Upper lobe of left lung (tissue), 6 donors: ENCODE measurements at regions not wholly inside any gene's neighbourhood (a gene's known extent, or its start where the extent isn't known, plus 50 kb on each side); places are given as distances from the start of the nearest gene placed in this dataset.
"Not testable (repeated sequence)": the region's sequence is repeated elsewhere in the genome, so short reads cannot be mapped to it uniquely, and the experiment has no call there.

Experiments
- ATAC-seq, 2 donors: fragments of 200-7000 bp; cut with Tn5 transposase; one replicate each; pipeline ENCODE4 v1.9.1; 2022; ENCODE audit warnings: mild to moderate bottlenecking in 2 of 2, moderate library complexity in 2 of 2; ENCODE audit not compliant: low FRiP score in 2 of 2
- DNase-seq, 2 donors: peaks; one replicate each; pipeline ENCODE4 v3.0.0-alpha.2; 2019 to 2020
- H3K27ac ChIP-seq, 4 donors: fragments of 200-600 bp; sonication (generic); one replicate each; pipeline ENCODE4 v1.5.1; 2016 to 2019
- H3K27me3 ChIP-seq, 4 donors: fragments of 200-600 bp; sonication (generic); one replicate each; pipeline ENCODE4 v1.5.1; 2017 to 2019
- H3K36me3 ChIP-seq, 4 donors: fragments of 200-600 bp; sonication (generic); one replicate each; pipeline ENCODE4 v1.5.1; 2016 to 2019
- H3K4me1 ChIP-seq, 4 donors: fragments of 200-600 bp; sonication (generic); one replicate each; pipeline ENCODE4 v1.5.1; 2018 to 2019
- H3K4me3 ChIP-seq, 4 donors: fragments of 200-600 bp; sonication (generic); one replicate each; pipeline ENCODE4 v1.5.1; 2017 to 2019; ENCODE audit warnings: mild to moderate bottlenecking in 2 of 4, moderate library complexity in 1 of 4
- H3K9me3 ChIP-seq, 4 donors: fragments of 200-600 bp; sonication (generic); one replicate each; pipeline ENCODE4 v1.5.1; 2018 to 2019
- CTCF ChIP-seq, 6 experiments: fragments of 450-650 bp in 4 of 6; fragments of 200-600 bp in 2 of 6; sonication (generic) in 2 of 6; IDR thresholded peaks; one replicate each; pipeline ENCODE4 v1.5.1; 2016 to 2019; ENCODE audit warnings: antibody characterized with exemption in 6 of 6
- EP300 ChIP-seq, 4 donors: sonication (generic); formaldehyde crosslinking; IDR thresholded peaks; one replicate each; pipeline ENCODE4 v1.5.1; 2017; ENCODE audit warnings: antibody characterized with exemption in 4 of 4, control low read depth in 2 of 4
- POLR2A ChIP-seq, 4 donors: fragments of 450-650 bp; IDR thresholded peaks; one replicate each; pipeline ENCODE4 v1.5.1; 2016 to 2017; ENCODE audit warnings: antibody characterized with exemption in 4 of 4, mild to moderate bottlenecking in 2 of 4
- POLR2AphosphoS5 ChIP-seq, 2 donors: sonication (generic); formaldehyde crosslinking; IDR thresholded peaks; one replicate each; pipeline ENCODE4 v1.5.1; 2017; ENCODE audit warnings: antibody characterized with exemption in 2 of 2
- WGBS, 2 donors: methylation state at CpG; one replicate each; pipeline ENCODE4 v1.1.5; 2017 to 2018; 5-methylcytosine and 5-hydroxymethylcytosine counted together
- donor health status: DM: no; HTN: no; CAD: no; lungs with moderate emphysema.
- donor health status: DM: no; HTN: yes; CAD: no; lungs with severe emphysema.

GRCh38 chr10:131554821-131555220 lies 243.3 kb upstream of the TCERG1L start:
- DNase-seq (peak in 1 of 2 donors; percentile 28), ATAC-seq (no peak)
- TF ChIP-seq CTCF (IDR thresholded peaks at IDR 0.05) (no peak), EP300 (IDR thresholded peaks at IDR 0.05) (no peak), POLR2A (IDR thresholded peaks at IDR 0.05) (no peak), POLR2AphosphoS5 (IDR thresholded peaks at IDR 0.05) (no peak)
- Histone ChIP-seq H3K36me3 (no peaks in the 10 kb centered on the region), H3K4me1 (no peaks in the 10 kb centered on the region), H3K4me3 (no peak overlapping the region), H3K27ac (no peak overlapping the region), H3K9me3 (no peaks in the 10 kb centered on the region), H3K27me3 (peaks cover 0 to 3% (median 0%) of the 10 kb centered on the region in 4 donors)
- 88% methylated on average over 11 of the region's 11 CpGs for WGBS, 2 donors

- H3K27ac ChIP-seq: no peak overlapping the region
- ATAC-seq: no peak
- H3K27me3 ChIP-seq: peaks cover 0 to 3% (median 0%) of the 10 kb centered on the region in 4 donors
- H3K4me1 ChIP-seq: no peaks in the 10 kb centered on the region
- peak in 1 of 2 donors; percentile 20 for DNase-seq
- TF ChIP-seq POLR2AphosphoS5 (IDR thresholded peaks at IDR 0.05): no peak
- no peak for TF ChIP-seq EP300 (IDR thresholded peaks at IDR 0.05)
- TF ChIP-seq POLR2A (IDR thresholded peaks at IDR 0.05): no peak
- no peak for TF ChIP-seq CTCF (IDR thresholded peaks at IDR 0.05)
- H3K36me3 ChIP-seq: no peaks in the 10 kb centered on the region
- 50 to 72% methylated on average over 2 to 7 of the region's 7 CpGs for WGBS, 2 donors
- no peaks in the 10 kb centered on the region for H3K9me3 ChIP-seq
- H3K4me3 ChIP-seq: no peak overlapping the region
Measured at GRCh38 chr10:131555406-131555805, 243.9 kb upstream of the TCERG1L start.

DNA sequence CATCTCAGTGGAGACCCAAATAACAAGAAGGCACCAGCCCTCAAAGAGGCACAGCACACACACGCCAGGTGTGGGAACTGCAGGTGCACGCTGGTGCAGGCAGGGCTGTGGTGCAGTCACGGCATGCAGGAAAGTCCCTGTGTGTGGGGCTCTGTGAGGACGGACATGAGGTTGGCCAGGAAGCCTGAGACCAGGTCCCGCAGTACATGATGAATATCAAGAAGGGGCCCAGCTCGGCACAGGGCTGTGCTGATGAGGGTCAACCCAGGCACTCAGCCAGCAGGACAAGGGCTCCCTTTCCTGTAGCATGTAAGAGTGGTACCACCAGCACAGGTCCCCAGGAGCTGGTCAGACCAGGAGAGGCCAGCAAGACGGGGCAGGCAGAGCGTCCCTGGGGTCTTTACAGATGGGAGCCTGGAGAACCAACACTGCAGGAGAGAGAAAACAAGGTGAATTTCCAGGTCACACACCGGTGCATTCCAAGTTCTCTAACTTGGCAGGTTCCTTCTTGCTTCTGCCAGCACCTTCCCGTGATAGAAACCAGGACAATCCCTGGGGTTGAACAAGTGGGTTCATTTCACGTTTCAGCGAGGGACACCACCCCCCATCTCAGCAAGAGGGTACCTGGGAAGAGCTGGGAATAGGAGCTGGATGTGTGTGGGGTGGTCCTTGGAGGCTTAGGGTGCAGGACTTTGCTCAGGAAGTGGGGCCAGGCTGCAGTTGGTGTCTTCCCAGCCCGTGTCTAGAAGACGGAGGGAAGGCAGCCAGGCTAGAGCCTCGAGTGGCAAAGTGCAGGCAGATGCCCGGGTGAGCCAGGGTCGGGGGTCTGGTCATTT lies 244.8 kb upstream of the TCERG1L start:
- ATAC-seq: peak in 1 of 2 donors; percentile 2
- DNase-seq: peak in 1 of 2 donors; percentile 42

GRCh38 chr10:131556897-131557495 lies 245.5 kb upstream of the TCERG1L start:
- no peaks in the 10 kb centered on the region for H3K36me3 ChIP-seq
- WGBS, 2 donors: 64 to 86% methylated on average over 12 of the region's 12 CpGs
- no peaks in the 10 kb centered on the region for H3K4me1 ChIP-seq
- TF ChIP-seq EP300 (IDR thresholded peaks at IDR 0.05) (no peak), POLR2A (IDR thresholded peaks at IDR 0.05) (no peak), POLR2AphosphoS5 (IDR thresholded peaks at IDR 0.05) (no peak), CTCF (IDR thresholded peaks at IDR 0.05) (no peak)
- no peak overlapping the region for H3K27ac ChIP-seq
- DNase-seq: no peak
- H3K27me3 ChIP-seq: peaks cover 0 to 3% (median 0%) of the 10 kb centered on the region in 4 donors
- no peaks in the 10 kb centered on the region for H3K9me3 ChIP-seq
- no peak overlapping the region for H3K4me3 ChIP-seq
- ATAC-seq: no peak

More for the DNA sequence above, 244.8 kb upstream of the TCERG1L start:
- WGBS, 2 donors: 74 to 78% methylated on average over 15 to 17 of the region's 17 CpGs
- Histone ChIP-seq H3K9me3 (no peaks in the 10 kb centered on the region), H3K36me3 (no peaks in the 10 kb centered on the region), H3K4me3 (no peak overlapping the region), H3K27ac (no peak overlapping the region), H3K4me1 (no peaks in the 10 kb centered on the region), H3K27me3 (peaks cover 0 to 3% (median 0%) of the 10 kb centered on the region in 4 donors)
- TF ChIP-seq EP300 (IDR thresholded peaks at IDR 0.05): no peak
- TF ChIP-seq CTCF (IDR thresholded peaks at IDR 0.05): no peak

DNA sequence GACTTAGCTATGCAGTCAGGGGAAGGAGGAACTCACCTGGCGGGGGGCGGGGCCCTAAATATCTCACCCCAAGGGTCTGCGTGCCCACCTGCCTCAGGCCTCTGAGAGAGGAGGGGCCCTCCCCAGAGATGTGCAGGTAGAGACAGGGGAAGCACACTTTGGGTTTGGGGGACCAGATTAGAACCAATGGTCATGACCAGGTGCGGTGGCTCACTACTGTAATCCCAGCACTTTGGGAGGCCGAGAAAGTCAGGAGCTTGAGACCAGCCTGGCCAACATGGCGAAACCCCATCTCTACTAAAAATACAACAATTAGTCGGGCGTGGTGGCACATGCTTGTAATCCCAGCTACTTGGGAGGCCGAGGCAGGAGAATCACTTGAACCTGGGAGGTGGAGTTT lies 246.4 kb upstream of the TCERG1L start:
- WGBS, 2 donors: 73 to 80% methylated on average over 9 of the region's 9 CpGs
- DNase-seq, H3K27ac ChIP-seq, H3K27me3 ChIP-seq, ATAC-seq, H3K9me3 ChIP-seq, H3K36me3 ChIP-seq, H3K4me3 ChIP-seq, H3K4me1 ChIP-seq: not testable (repeated sequence)
